GM19468 (cell line): ENCODE measurements at regions not wholly inside any gene's neighbourhood (a gene's known extent, or its start where the extent isn't known, plus 50 kb on each side); places are given as distances from the start of the nearest gene placed in this dataset.

Experiments
- ATAC-seq: cut with Tn5 transposase; IDR thresholded peaks from one replicate; pipeline ENCODE4 v1.9.1; 2021; ENCODE audit warnings: mild to moderate bottlenecking, moderate library complexity, moderate number of reproducible peaks; ENCODE audit not compliant: unreplicated experiment; ENCODE audit errors: extremely low read depth

- ATAC-seq: no peak
Observed at GRCh38 chr15:91468871-91469580, 369.0 kb downstream of the SV2B start.

GRCh38 chr15:91469632-91470567, 369.8 kb downstream of the SV2B start:
- no peak for ATAC-seq

- no peak for ATAC-seq
Observed at GRCh38 chr15:91471468-91471867, 371.4 kb downstream of the SV2B start.

GRCh38 chr15:91472316-91472756, 372.3 kb downstream of the SV2B start:
- ATAC-seq: peak; percentile 38

DNA sequence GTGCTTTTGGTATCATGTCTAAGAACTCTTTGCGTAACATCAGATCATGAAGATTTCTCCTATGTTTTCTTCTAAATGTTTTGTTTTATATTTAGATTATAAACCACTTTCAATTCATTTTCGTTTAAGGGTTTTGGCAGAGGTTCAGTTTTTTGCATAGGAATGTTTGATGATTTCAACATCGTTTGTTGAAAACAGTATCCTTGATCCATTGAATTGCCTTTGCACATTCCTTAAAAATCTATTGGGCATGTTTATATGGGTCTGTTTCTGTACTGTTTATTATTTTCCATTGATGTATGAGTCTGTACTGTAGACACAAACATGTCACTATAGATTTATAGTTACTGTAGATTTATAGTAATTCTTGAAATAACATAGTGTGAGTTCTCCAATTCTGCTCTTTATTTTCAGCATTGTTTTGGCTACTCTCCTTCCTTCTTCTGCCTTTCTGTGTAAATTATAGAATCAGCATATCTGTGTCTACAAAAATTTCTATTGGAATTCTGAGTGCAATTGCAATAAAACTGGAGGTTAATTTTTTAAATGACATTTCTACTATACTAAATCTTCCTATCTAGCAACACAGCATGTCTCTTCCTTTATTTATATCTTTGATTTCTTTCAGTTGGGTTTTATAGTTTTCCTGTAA, 374.0 kb downstream of the SV2B start:
- ATAC-seq: no peak

DNA sequence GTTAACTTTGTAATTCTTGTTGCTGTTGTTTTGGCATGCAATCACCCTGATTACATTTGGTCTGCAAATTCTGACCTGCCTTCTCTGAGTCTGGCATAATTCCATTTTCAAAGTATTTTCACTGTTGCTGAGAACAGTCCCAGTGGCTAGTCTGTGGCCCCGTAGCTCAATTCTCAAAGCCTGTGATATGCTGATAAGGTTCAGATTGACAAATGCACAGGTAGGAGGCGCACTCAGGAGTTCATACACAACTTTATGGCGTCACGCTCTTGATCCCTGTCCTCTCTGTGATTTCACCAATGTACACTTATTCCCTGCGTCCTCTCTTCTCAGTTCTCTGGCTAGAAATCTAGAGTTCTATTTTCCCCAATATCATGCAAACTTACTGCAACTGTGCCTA, 376.6 kb upstream of the SLCO3A1 start:
- ATAC-seq: no peak

DNA sequence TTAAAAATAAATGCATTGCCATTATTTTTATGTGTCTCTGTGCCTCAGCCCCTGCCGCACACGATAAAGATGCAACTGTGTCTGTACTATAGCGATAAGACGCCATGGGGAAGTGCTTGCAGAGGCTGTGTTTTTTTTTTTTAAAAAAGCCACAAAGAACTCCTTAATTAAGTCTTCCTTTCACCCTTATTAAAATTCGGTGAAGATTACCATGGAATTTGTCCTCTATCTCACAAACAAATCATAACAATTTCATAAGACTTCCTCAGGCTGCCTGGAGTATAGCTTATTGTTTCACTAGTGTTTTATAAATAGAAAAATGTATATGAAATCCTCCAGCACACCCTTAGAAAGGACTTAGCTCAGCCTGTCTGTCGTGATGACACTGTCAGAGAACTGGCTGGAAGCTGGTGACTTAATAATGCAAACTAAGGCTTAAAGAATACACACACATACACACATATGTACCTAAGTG, 374.8 kb upstream of the SLCO3A1 start:
- no peak for ATAC-seq

GRCh38 chr15:91480426-91480825, 373.1 kb upstream of the SLCO3A1 start:
- no peak for ATAC-seq

GRCh38 chr15:91482799-91483198, 370.7 kb upstream of the SLCO3A1 start:
- ATAC-seq: no peak

GRCh38 chr15:91484141-91484540, 369.4 kb upstream of the SLCO3A1 start:
- no peak for ATAC-seq

- no peak for ATAC-seq
Observed at GRCh38 chr15:91488452-91488851, 365.1 kb upstream of the SLCO3A1 start.

DNA sequence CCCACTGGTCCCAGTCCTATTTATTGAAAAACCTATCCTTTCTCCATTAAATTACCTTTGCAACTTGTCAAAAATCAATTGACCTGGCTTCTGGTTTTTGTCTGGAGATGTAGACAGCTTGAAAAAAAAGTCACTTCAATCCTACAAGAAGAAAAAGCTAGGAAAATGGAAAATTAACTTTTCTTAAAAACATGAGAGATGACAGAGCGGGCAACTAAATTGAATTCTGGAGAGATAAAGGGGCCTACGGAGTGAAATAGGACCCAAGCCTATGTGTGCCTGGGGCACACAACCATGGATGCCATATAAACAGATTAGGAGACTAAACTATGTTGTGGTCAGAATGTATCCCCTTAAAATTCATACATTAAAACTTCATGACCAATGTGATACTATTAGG, 363.3 kb upstream of the SLCO3A1 start:
- no peak for ATAC-seq

DNA sequence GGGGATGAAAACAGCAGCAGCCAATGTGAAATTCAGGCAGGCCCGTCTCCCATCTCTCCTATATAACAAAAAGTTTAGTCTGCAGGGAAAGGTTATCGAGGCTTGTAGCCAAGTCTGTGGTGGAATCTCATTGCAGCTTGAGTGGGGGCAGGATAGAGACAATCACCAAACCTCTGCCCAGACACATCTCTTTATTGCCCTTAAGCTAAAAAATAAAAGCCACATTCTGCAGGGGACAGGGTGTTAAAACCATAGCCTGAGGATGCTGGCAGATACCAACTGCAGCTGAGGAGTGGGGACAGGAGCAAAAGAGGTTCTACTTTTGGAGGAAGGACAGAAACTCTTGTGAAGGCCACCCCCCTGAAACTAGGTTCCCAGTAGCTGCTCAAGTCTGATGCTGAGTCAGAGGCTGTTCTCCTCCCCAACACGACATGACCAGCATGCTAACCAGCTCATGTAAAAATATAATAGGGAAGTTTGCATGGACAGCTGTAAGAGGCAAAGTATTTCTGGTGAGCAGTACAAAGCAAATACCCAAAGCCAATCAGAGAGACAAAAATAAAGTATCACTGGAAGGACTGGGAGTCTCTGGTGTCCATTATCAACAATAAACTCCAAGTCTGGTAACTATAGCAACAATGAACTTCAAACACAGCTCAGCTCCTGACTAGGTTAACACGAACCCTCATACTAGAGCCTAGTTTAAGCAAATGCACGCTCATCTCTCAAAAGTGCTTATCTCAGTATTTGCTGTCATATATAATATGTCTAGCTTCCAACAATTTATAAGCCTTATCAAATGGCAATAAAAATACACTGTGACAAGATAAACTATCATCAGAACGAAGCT, 362.2 kb upstream of the SLCO3A1 start:
- no peak for ATAC-seq

DNA sequence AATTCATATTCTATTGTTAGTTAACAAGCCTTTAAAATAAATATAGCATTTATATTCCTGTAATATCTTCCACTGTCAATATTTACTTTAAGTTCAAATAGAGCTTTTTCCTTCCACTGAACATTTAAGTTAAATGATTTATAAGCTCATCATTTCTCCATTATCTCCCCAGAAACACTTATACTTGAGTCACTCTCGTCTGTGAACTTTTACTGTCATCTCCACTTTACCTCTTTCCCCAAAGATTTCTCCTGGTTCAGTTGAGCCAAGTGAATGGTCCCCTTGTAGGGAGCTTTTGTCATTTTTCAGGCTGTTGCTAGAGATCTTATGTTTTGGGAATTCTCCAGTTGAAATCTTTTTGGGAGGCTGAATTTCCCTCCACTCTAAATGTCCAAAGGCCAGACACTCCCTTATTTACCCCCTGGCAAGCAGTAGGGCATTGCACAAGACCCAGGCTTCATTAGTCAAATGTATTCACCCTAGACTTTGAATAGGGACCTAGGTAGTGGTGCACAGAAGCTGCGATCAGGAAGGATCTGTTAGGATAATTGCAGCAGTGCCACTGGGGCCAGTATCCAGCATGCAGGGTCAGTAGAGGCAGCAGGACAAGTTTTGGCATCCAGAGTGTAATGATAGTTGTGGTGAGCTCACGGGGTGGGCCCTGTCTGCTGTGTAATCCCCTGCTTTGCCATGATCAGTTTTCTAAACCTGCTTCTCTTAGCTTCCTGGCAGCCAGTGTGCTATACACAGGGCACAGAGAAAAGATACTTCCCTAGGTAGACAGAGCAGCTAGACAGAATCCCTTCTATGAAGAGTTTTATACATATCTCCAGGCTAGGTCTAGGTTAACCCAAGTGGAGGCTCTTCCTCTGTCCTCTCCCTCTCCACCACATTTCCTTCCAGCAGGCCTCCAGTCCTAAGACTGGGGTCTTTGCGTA, 356.5 kb upstream of the SLCO3A1 start:
- ATAC-seq: no peak

DNA sequence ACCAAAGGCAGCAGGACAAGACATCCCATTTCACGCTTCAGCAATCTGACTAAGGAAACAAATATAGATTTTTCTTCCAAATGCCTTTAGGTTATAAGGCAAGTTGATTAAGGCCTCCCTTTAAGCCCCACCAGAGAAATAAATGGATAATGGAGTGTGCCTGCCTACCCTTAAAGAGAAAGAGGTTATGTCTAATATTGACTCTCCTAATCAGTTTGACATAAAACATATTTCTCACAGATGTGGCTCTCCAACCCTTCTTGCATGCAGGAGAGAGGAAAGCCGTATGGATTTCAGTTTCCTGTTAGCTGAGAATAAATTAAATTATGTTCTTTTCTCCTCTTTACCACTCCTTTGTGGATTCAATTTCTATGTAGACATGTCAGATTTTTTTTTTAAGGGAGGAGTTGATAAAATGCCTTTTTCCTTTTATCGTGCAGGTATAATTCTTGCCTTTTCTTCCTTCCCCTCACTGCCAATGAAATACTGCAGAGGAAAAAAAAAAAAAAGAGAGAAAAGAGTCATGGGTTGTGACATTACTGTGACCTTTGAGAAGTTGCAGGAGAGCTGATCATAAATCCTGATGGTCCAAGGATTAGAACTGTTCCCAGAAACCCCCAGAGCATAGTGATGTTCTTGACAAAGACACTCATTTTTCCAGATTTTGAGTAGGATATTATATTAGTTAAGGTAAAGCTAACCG, 355.3 kb upstream of the SLCO3A1 start:
- ATAC-seq: no peak

DNA sequence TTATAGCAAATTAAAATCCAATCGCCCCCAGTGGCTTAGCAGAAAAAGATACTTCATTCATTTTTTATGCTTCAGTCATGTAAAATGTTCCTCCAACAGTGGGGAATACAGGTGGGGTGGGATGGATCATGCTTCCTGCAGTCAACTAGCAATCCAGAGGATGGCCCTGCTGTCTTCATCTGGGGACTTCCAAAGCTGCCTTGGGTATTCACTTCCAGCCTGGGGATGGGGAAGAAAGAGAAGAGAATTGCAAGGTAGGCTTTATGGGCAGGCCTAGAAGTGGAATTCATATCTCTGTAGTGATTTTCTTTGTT, 354.8 kb upstream of the SLCO3A1 start:
- ATAC-seq: no peak

GRCh38 chr15:91499774-91500383, 353.6 kb upstream of the SLCO3A1 start:
- no peak for ATAC-seq

DNA sequence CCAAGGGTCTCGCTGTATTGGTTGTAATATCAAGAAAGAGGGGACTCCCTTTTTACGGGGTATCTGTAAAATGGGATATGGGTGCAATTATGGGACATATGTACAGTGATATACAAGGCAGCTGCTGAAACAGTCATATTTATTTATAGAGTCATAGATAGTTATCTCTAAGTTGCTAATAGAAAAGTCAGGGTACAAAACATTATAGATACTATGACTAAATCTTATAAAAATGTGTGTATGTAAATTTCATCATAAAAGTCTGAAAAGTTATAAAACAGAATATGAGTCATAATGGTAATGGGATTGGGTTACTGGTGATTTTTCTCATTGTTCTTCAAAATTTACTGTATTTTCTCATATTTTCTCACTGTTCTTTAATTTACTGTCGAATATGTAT, 344.9 kb upstream of the SLCO3A1 start:
- no peak for ATAC-seq
